Activated CD8-positive, alpha-beta T cell treated with anti-CD3 and anti-CD28 coated beads, Interleukin-2, amount 10 ng/mL, durations not matched to agents 7 days and 5 days (primary cell): ENCODE measurements at regions not wholly inside any gene's neighbourhood (a gene's known extent, or its start where the extent isn't known, plus 50 kb on each side); places are given as distances from the start of the nearest gene placed in this dataset.
"Not testable (repeated sequence)": the region's sequence is repeated elsewhere in the genome, so short reads cannot be mapped to it uniquely, and the experiment has no call there.

Experiments used
- ATAC-seq: fragments of 150-1000 bp; cut with Tn5 transposase; one replicate; pipeline ENCODE4 v1.10.0; 2021; ENCODE audit warnings: moderate library complexity
- CTCF ChIA-PET: fragments of 350-600 bp; sonication (Branson Sonifier 250); formaldehyde crosslinking; loops from one replicate; lab custom pipeline; 2021; ENCODE audit warnings: antibody characterized with exemption; lab: Charles Lee
- POLR2A ChIA-PET: fragments of 350-600 bp; sonication (Branson Sonifier 250); formaldehyde crosslinking; loops from one replicate; lab custom pipeline; 2021; ENCODE audit warnings: antibody characterized with exemption; lab: Charles Lee
- DNase-seq: peaks from one replicate; pipeline ENCODE4 v3.0.0-alpha.2; 2020
- H3K27ac Mint-ChIP-seq: one replicate; pipeline ENCODE4 v1.8.0; 2021; ENCODE audit warnings: mild to moderate bottlenecking, mixed read lengths
- H3K27me3 Mint-ChIP-seq: one replicate; pipeline ENCODE4 v1.8.0; 2021; ENCODE audit warnings: low read depth, mixed read lengths
- H3K36me3 Mint-ChIP-seq: one replicate; pipeline ENCODE4 v1.8.0; 2021; ENCODE audit warnings: low read depth, mixed read lengths
- H3K4me1 Mint-ChIP-seq: one replicate; pipeline ENCODE4 v1.8.0; 2021; ENCODE audit warnings: low read depth, mixed read lengths
- H3K4me3 Mint-ChIP-seq: one replicate; pipeline ENCODE4 v1.8.0; 2021; ENCODE audit warnings: mild to moderate bottlenecking, mixed read lengths
- H3K9me3 Mint-ChIP-seq: one replicate; pipeline ENCODE4 v1.8.0; 2022; ENCODE audit warnings: mixed read lengths; ENCODE audit not compliant: insufficient read depth

- no peak overlapping the region for H3K27ac Mint-ChIP-seq
- ATAC-seq = no peak
- H3K9me3 Mint-ChIP-seq = no peaks in the 10 kb centered on the region
- no peak for DNase-seq
- no peaks in the 10 kb centered on the region for H3K36me3 Mint-ChIP-seq
- no peak overlapping the region for H3K4me3 Mint-ChIP-seq
- ChIA-PET CTCF (interaction anchor here (1.2 to 1.4 kb wide), 2 partner anchors 10 to 181 kb away, joined by 3 read pairs; no protein-coding TSS in a partner anchor), POLR2A (no interaction called here)
- H3K27me3 Mint-ChIP-seq = peaks cover 9% of the 10 kb centered on the region
- peaks cover 18% of the 10 kb centered on the region for H3K4me1 Mint-ChIP-seq
Observed at GRCh38 chr13:50618206-50618605, 225.3 kb downstream of the DLEU7 start.

- Mint-ChIP-seq H3K4me1 (no peaks in the 10 kb centered on the region), H3K27me3 (peaks cover 15% of the 10 kb centered on the region), H3K9me3 (no peaks in the 10 kb centered on the region), H3K27ac (no peak overlapping the region), H3K4me3 (no peak overlapping the region), H3K36me3 (no peaks in the 10 kb centered on the region)
- CTCF ChIA-PET = no interaction called here
- POLR2A ChIA-PET = no interaction called here
- ATAC-seq (no peak), DNase-seq (no peak)
Observed at GRCh38 chr13:50626101-50626547, 217.4 kb downstream of the DLEU7 start.

GRCh38 chr13:50627111-50627510 lies 216.4 kb downstream of the DLEU7 start:
- POLR2A ChIA-PET = no interaction called here
- H3K4me1 Mint-ChIP-seq = no peaks in the 10 kb centered on the region
- peaks cover 12% of the 10 kb centered on the region for H3K27me3 Mint-ChIP-seq
- H3K9me3 Mint-ChIP-seq = no peaks in the 10 kb centered on the region
- H3K27ac Mint-ChIP-seq = no peak overlapping the region
- no peaks in the 10 kb centered on the region for H3K36me3 Mint-ChIP-seq
- H3K4me3 Mint-ChIP-seq = no peak overlapping the region
- CTCF ChIA-PET = interaction anchor here (0.9 kb wide), 1 partner anchor 9 kb away, joined by 3 read pairs; no protein-coding TSS in a partner anchor
- DNase-seq = no peak
- no peak for ATAC-seq

DNA sequence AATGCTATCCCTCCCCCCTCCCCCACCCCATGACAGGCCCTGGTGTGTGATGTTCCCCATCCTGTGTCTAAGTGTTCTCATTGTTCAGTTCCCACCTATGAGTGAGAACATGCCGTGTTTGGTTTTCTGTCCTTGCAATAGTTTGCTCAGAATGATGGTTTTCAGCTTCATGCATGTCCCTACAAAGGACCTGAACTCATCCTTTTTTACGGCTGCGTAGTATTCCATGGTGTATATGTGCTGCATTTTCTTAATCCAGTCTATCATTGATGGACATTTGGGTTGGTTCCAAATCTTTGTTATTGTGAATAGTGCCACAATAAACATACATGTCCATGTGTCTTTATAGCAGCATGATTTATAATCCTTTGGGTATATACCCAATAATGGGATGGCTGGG lies 215.0 kb downstream of the DLEU7 start:
- H3K4me3 Mint-ChIP-seq, DNase-seq, POLR2A ChIA-PET, H3K36me3 Mint-ChIP-seq, H3K9me3 Mint-ChIP-seq, CTCF ChIA-PET, ATAC-seq, H3K27ac Mint-ChIP-seq, H3K4me1 Mint-ChIP-seq: not testable (repeated sequence)
- H3K27me3 Mint-ChIP-seq = peaks cover 10% of the 10 kb centered on the region

DNA sequence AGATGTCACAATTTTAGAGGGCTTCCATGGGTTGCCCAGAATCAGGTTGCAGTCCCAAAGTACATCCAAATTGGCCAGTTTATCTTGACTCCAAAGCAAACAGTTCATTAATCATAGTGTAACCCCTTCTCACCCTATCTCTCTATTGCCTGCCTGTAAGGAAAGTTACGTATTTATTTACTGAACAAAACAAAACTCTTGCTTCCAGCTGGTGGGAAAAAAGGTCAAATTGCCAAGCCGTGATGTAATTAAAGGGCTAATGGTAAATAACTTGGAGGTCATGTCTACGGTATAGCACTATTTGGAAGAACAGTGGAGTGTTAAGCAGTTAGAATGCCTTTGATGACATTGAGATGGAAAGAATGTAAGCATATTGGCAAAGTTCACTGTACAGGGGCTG lies 214.0 kb downstream of the DLEU7 start:
- ATAC-seq = no peak
- Mint-ChIP-seq H3K27me3 (peaks cover 4% of the 10 kb centered on the region), H3K36me3 (no peaks in the 10 kb centered on the region), H3K9me3 (no peaks in the 10 kb centered on the region), H3K4me3 (no peak overlapping the region), H3K27ac (no peak overlapping the region), H3K4me1 (no peaks in the 10 kb centered on the region)
- ChIA-PET CTCF (no interaction called here), POLR2A (no interaction called here)
- DNase-seq = no peak

- CTCF ChIA-PET = no interaction called here
- no peak for DNase-seq
- Mint-ChIP-seq H3K4me3 (no peak overlapping the region), H3K27me3 (peaks cover 2% of the 10 kb centered on the region), H3K36me3 (no peaks in the 10 kb centered on the region), H3K27ac (no peak overlapping the region), H3K4me1 (no peaks in the 10 kb centered on the region), H3K9me3 (no peaks in the 10 kb centered on the region)
- POLR2A ChIA-PET = no interaction called here
- no peak for ATAC-seq
Observed at GRCh38 chr13:50629966-50630365, 213.5 kb downstream of the DLEU7 start.

DNA sequence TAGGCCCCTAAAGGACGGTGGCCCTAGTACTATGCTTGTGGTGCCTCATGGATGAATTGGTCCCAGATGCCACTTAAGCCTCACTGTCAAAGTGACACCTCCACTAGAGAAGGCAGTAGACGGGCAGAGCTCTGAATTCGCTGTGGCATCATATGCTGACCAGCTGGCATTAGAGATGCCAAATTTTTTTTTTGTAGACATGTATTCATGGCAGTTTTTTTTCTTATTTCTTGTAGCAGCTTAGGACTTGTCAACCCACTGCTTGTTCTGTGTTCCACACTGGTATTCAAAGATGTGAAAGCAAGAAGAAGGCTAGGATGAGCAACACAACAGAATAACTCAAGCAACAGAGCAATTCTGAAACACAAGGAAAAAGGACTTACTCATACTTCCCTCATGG lies 212.5 kb downstream of the DLEU7 start:
- no peaks in the 10 kb centered on the region for H3K4me1 Mint-ChIP-seq
- H3K36me3 Mint-ChIP-seq = no peaks in the 10 kb centered on the region
- ATAC-seq = no peak
- H3K27me3 Mint-ChIP-seq = peaks cover 2% of the 10 kb centered on the region
- no peak overlapping the region for H3K27ac Mint-ChIP-seq
- ChIA-PET POLR2A (no interaction called here), CTCF (no interaction called here)
- H3K9me3 Mint-ChIP-seq = no peaks in the 10 kb centered on the region
- DNase-seq = no peak
- no peak overlapping the region for H3K4me3 Mint-ChIP-seq

- no peaks in the 10 kb centered on the region for H3K36me3 Mint-ChIP-seq
- POLR2A ChIA-PET = no interaction called here
- CTCF ChIA-PET = no interaction called here
Observed at GRCh38 chr13:50634339-50634738, 209.2 kb downstream of the DLEU7 start.

GRCh38 chr13:50635504-50635903 lies 208.0 kb downstream of the DLEU7 start:
- DNase-seq (no peak), ATAC-seq (no peak)
- Mint-ChIP-seq H3K4me3 (no peak overlapping the region), H3K4me1 (no peaks in the 10 kb centered on the region), H3K9me3 (no peaks in the 10 kb centered on the region), H3K36me3 (no peaks in the 10 kb centered on the region), H3K27me3 (peaks cover 5% of the 10 kb centered on the region), H3K27ac (no peak overlapping the region)
- CTCF ChIA-PET = no interaction called here
- POLR2A ChIA-PET = no interaction called here

More at GRCh38 chr13:50634339-50634738, 209.2 kb downstream of the DLEU7 start:
- H3K27me3 Mint-ChIP-seq = peaks cover 5% of the 10 kb centered on the region
- no peaks in the 10 kb centered on the region for H3K4me1 Mint-ChIP-seq
- DNase-seq (no peak), ATAC-seq (no peak)
- H3K9me3 Mint-ChIP-seq = no peaks in the 10 kb centered on the region
- H3K4me3 Mint-ChIP-seq = no peak overlapping the region
- H3K27ac Mint-ChIP-seq = no peak overlapping the region

DNA sequence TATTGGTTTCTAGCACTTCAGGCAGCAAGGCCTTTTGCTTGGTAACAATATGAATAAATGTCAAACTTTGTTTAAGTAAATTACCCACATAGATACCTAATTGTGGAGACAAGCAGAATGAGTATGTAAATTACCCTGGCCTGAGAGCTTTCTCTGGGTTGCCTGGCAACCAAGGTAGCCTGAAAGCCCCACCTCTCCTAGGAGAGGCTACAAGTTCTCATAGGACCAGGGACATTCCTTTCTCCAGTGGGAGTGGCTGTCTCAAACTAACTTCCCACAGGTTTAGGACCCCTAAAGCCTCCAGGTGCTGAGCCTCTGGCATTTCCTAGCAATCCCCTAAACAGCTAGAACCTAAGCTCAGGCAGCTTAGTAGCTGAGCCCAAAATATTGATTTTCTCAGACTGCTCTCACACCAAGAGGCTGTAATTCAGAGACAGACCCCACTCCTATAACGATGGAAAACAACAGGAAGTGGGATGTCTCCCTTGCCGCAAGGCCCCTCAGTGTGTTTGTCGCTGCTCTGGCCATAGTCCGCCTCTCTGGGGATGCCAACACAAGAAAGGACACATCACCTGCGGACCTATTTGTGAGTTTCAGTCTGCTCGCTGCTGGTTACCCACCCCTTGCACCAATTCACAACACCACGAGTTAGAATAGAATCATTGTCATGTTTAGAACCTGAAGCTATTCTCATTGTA lies 207.3 kb downstream of the DLEU7 start:
- ChIA-PET POLR2A (no interaction called here), CTCF (no interaction called here)
- no peaks in the 10 kb centered on the region for H3K36me3 Mint-ChIP-seq
- DNase-seq (no peak), ATAC-seq (no peak)
- no peak overlapping the region for H3K4me3 Mint-ChIP-seq
- no peaks in the 10 kb centered on the region for H3K4me1 Mint-ChIP-seq
- no peak overlapping the region for H3K27ac Mint-ChIP-seq
- H3K9me3 Mint-ChIP-seq = no peaks in the 10 kb centered on the region
- peaks cover 5% of the 10 kb centered on the region for H3K27me3 Mint-ChIP-seq

GRCh38 chr13:50643060-50643459 lies 200.4 kb downstream of the DLEU7 start:
- CTCF ChIA-PET = no interaction called here

DNA sequence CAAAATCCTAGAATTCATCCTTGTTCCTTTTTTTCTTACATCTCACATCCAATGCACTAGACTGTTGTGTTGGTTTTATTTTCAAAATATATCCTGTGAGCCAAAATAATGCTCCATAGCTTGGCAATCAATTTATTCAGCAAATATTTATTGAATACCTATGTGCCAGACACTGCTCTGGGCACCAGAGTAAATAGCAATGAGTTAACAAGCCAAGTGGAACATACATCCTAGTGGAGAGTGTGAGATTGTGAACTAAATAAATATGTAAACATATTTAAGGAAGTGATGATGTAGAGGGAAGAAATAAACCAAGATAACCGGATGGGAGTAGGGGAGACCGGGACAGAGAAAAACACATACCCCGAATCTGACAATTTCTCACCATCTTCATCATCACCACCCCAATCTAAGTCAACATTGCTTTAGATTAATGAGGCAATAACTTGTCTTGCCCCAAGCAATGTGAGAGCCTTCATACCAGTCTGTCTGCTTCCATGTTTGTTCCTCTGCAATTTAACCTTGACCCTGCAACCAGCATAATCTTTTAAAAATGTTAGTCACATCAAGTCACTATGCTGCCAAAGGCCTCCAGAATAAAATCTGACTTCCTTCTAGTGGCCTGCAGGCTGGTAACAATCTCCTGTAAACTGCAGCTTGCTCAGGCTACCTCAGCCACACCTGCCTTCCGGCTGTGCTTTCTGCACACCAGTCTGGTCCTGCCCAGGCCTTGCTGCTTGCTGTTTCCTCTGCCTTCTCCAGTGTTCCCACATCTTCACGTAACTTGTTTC lies 199.2 kb downstream of the DLEU7 start:
- Mint-ChIP-seq H3K36me3 (no peaks in the 10 kb centered on the region), H3K4me1 (no peaks in the 10 kb centered on the region), H3K4me3 (no peak overlapping the region), H3K27ac (no peak overlapping the region), H3K9me3 (no peaks in the 10 kb centered on the region), H3K27me3 (peaks cover 3% of the 10 kb centered on the region)
- no peak for DNase-seq
- POLR2A ChIA-PET = interaction anchor here (0.6 kb wide), 1 partner anchor 82 kb away, joined by 5 read pairs; no protein-coding TSS in a partner anchor
- no peak for ATAC-seq
- CTCF ChIA-PET = no interaction called here

More at GRCh38 chr13:50643060-50643459, 200.4 kb downstream of the DLEU7 start:
- no peak for ATAC-seq
- no peak for DNase-seq
- Mint-ChIP-seq H3K9me3 (no peaks in the 10 kb centered on the region), H3K4me3 (no peak overlapping the region), H3K27me3 (peaks cover 5% of the 10 kb centered on the region), H3K36me3 (no peaks in the 10 kb centered on the region), H3K27ac (no peak overlapping the region), H3K4me1 (no peaks in the 10 kb centered on the region)
- POLR2A ChIA-PET = interaction anchor here (0.7 kb wide), 1 partner anchor 585 kb away, joined by 3 read pairs; no protein-coding TSS in a partner anchor
